Kidney (tissue), 13 donors: ENCODE measurements at regions not wholly inside any gene's neighbourhood (a gene's known extent, or its start where the extent isn't known, plus 50 kb on each side); places are given as distances from the start of the nearest gene placed in this dataset.

Experiments
- DNase-seq, 5 donors: peaks; one replicate each; pipeline ENCODE4 v3.0.0-alpha.2; 2013 to 2020
- FAIRE-seq: peaks from 2 replicates; lab custom pipeline; 2012; peaks lifted over from hg19 to GRCh38; lab: Jason Lieb, UNC
- H3K27ac ChIP-seq, 2 donors: one replicate each; pipeline ENCODE4 v1.7.0; 2013; ENCODE audit warnings: low read depth in 2 of 2, low read length in 2 of 2, inconsistent platforms in 1 of 2
- H3K27me3 ChIP-seq: one replicate; pipeline ENCODE4 v1.7.1; 2013; ENCODE audit warnings: low read length, inconsistent platforms; ENCODE audit not compliant: control insufficient read depth, insufficient read depth
- H3K36me3 ChIP-seq, 3 donors: one replicate each; pipeline versions ENCODE4 v1.7.0 to v1.7.1; 2013; ENCODE audit warnings: low read length in 3 of 3, control low read depth in 1 of 3, inconsistent platforms in 1 of 3; ENCODE audit not compliant: insufficient read depth in 3 of 3, control insufficient read depth in 2 of 3
- H3K4me1 ChIP-seq, 3 donors: one replicate each; pipeline versions ENCODE4 v1.7.0 to v1.7.1; 2013; ENCODE audit warnings: low read length in 3 of 3, inconsistent platforms in 1 of 3, low read depth in 1 of 3; ENCODE audit not compliant: control insufficient read depth in 2 of 3, insufficient read depth in 2 of 3
- H3K4me3 ChIP-seq, 3 donors: one replicate each; pipeline versions ENCODE4 v1.7.0 to v1.8.1; 2013; ENCODE audit warnings: low read length in 3 of 3, control low read depth in 1 of 3, inconsistent platforms in 1 of 3
- H3K9ac ChIP-seq, 3 donors: one replicate each; pipeline versions ENCODE4 v1.7.0 to v1.7.1; 2013; ENCODE audit warnings: low read length in 3 of 3, control low read depth in 1 of 3, inconsistent platforms in 1 of 3
- H3K9me3 ChIP-seq, 3 donors: one replicate each; pipeline versions ENCODE4 v1.7.0 to v1.7.1; 2013; ENCODE audit warnings: low read length in 3 of 3, control low read depth in 1 of 3, inconsistent platforms in 1 of 3; ENCODE audit not compliant: control insufficient read depth in 2 of 3, insufficient read depth in 1 of 3
- CTCF ChIP-seq: IDR thresholded peaks from 3 replicates; pipeline ENCODE4 v1.5.1; 2012; ENCODE audit warnings: mild to moderate bottlenecking, moderate library complexity, borderline replicate concordance; ENCODE audit not compliant: insufficient read depth; ENCODE audit errors: extremely low read depth
- intact Hi-C: fragments of 100-400 bp; cut with DNase I; formaldehyde crosslinking; loops from one replicate; pipeline ENCODE4 v1.11.1; 2022
- donor health status: control.
- donor health status: control.
- donor health status: control.
- donor health status: control.
- donor health status: control.
- donor health status: DM: yes; HTN: yes; CAD: no.
- donor health status: Normal renal cell carcinoma (clear cell type).

DNA sequence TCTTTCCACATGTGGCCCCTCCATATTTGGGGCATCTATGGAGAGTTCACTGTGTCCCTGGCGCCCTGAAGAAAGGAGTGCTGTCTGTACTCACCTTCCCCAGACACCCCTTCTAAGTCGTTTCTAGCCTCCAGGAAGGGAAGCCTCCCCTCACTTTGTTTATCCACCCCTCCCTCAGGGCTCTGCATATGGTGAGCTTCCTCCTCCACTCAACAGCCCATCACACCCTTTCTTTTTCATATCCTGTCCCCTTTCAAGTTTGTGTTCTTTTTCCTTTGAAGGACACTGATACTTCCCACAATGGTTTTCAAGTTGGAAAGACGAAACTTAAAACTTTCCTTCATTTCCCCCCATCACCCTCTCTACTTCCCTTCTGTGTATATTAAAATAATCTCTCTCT lies 291.4 kb upstream of the POU3F3 start:
- DNase-seq (no peak), FAIRE-seq (no peak)
- Histone ChIP-seq H3K4me1 (no peaks in the 10 kb centered on the region), H3K9me3 (no peaks in the 10 kb centered on the region), H3K9ac (no peak overlapping the region), H3K4me3 (no peak overlapping the region), H3K27ac (no peak overlapping the region), H3K27me3 (no peaks in the 10 kb centered on the region), H3K36me3 (no peaks in the 10 kb centered on the region)
- no peak for TF ChIP-seq CTCF
- intact Hi-C loops, result no loop called here

GRCh38 chr2:104563398-104563996 lies 290.4 kb upstream of the POU3F3 start:
- no peak for TF ChIP-seq CTCF
- no peak overlapping the region for H3K27ac ChIP-seq
- no peaks in the 10 kb centered on the region for H3K27me3 ChIP-seq
- H3K4me3 ChIP-seq, result no peak overlapping the region
- H3K36me3 ChIP-seq, result no peaks in the 10 kb centered on the region
- H3K9me3 ChIP-seq, result no peaks in the 10 kb centered on the region
- FAIRE-seq (no peak), DNase-seq (no peak)
- no peaks in the 10 kb centered on the region for H3K4me1 ChIP-seq
- H3K9ac ChIP-seq, result no peak overlapping the region
- intact Hi-C loops, result no loop called here

DNA sequence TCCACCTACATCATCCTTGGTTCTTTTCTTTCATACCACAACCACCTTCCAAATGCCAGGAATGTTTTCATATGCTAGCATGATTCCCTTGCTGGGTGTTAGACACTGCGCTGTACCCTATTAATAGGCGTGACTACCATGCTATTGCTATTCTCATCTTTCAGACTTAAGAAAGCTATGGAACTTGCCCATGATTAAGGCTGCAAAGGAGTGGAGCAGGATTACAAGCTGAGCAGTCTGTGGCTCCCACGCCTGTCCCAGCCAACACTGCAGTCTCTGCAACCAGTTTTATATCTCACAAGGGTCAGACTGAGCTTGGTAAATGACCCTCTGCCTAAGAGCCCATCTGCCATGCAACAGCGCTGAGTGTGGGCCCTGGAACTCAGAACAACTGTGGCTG lies 285.7 kb upstream of the POU3F3 start:
- intact Hi-C loops, result no loop called here
- Histone ChIP-seq H3K9me3 (no peaks in the 10 kb centered on the region), H3K27me3 (no peaks in the 10 kb centered on the region), H3K36me3 (no peaks in the 10 kb centered on the region), H3K4me1 (no peaks in the 10 kb centered on the region), H3K27ac (no peak overlapping the region), H3K9ac (no peak overlapping the region), H3K4me3 (no peak overlapping the region)
- TF ChIP-seq CTCF, result no peak
- DNase-seq (no peak), FAIRE-seq (no peak)

DNA sequence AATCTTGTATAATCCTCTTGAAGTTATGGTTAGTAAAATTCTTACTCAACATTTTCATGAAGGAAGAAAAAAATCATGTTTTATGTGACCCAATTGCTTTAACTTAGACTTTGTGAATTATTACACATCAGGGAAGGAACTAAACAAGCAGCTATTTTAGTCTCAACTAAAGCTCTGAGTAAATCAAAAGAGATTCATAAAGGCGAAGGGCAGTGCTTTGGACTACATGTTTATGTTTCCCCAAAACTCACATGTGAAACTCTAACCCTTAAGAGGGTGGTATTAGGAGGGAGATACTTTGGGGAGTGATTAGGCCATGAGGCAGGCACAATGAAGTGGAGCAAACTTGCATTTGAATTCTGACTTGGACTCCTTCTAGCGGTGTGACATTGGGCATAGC lies 283.7 kb upstream of the POU3F3 start:
- no peaks in the 10 kb centered on the region for H3K27me3 ChIP-seq

More for the DNA sequence above, 283.7 kb upstream of the POU3F3 start:
- DNase-seq (no peak), FAIRE-seq (no peak)
- no peaks in the 10 kb centered on the region for H3K4me1 ChIP-seq
- no peaks in the 10 kb centered on the region for H3K9me3 ChIP-seq
- no peak overlapping the region for H3K27ac ChIP-seq
- H3K36me3 ChIP-seq, result no peaks in the 10 kb centered on the region
- intact Hi-C loops, result no loop called here
- no peak overlapping the region for H3K9ac ChIP-seq
- no peak overlapping the region for H3K4me3 ChIP-seq
- no peak for TF ChIP-seq CTCF
